A673 (cell line): ENCODE measurements at regions not wholly inside any gene's neighbourhood (a gene's known extent, or its start where the extent isn't known, plus 50 kb on each side); places are given as distances from the start of the nearest gene placed in this dataset.

ENCODE experiments used
- BruUV-seq: library from RNA; stranded (reverse); fragments of 400-500 nt; replicated peaks from 2 replicates; lab custom pipeline; 2021; lab: Mats Ljungman, UMichigan
- CTCF ChIA-PET: fragments of 300-600 bp; sonication (Branson Sonifier 250); formaldehyde crosslinking; loops from one replicate; lab custom pipeline; 2022; ENCODE audit warnings: antibody characterized with exemption; lab: Charles Lee
- POLR2A ChIA-PET: fragments of 300-600 bp; sonication (Branson Sonifier 250); formaldehyde crosslinking; loops from one replicate; lab custom pipeline; 2022; ENCODE audit warnings: antibody characterized with exemption; ENCODE audit not compliant: low non-redundant PET; lab: Charles Lee
- DNase-seq: peaks from one replicate; pipeline ENCODE4 v3.0.0-alpha.2; 2015; ENCODE audit warnings: low spot score
- H3K27ac ChIP-seq: fragments of 200-600 bp; sonication (generic); 2 replicates; pipeline ENCODE4 v1.5.1; 2016; ENCODE audit warnings: mixed run types, low read depth, mild to moderate bottlenecking, mixed read lengths, antibody characterized with exemption, low read length; ENCODE audit not compliant: poor library complexity, severe bottlenecking
- H3K27me3 ChIP-seq: fragments of 200-600 bp; sonication (generic); replicated peaks from 2 replicates; pipeline ENCODE4 v1.6.1; 2017; ENCODE audit warnings: mixed run types, low read depth, mild to moderate bottlenecking, mixed read lengths, antibody characterized with exemption, low read length; ENCODE audit not compliant: insufficient read depth, poor library complexity
- H3K36me3 ChIP-seq: fragments of 200-600 bp; sonication (generic); 2 replicates; pipeline ENCODE4 v1.6.1; 2016; ENCODE audit warnings: mixed run types, mild to moderate bottlenecking, mixed read lengths, antibody characterized with exemption, low read length; ENCODE audit not compliant: insufficient read depth, poor library complexity, severe bottlenecking
- H3K4me1 ChIP-seq: fragments of 200-600 bp; sonication (generic); 2 replicates; pipeline ENCODE4 v1.6.1; 2017; ENCODE audit warnings: mixed run types, mild to moderate bottlenecking, mixed read lengths, antibody characterized with exemption, low read length; ENCODE audit not compliant: insufficient read depth, poor library complexity, severe bottlenecking
- H3K4me3 ChIP-seq: fragments of 200-600 bp; sonication (generic); 2 replicates; pipeline ENCODE4 v1.5.1; 2016; ENCODE audit warnings: low read depth, mixed run types, mild to moderate bottlenecking, mixed read lengths, low read length; ENCODE audit not compliant: poor library complexity, severe bottlenecking
- H3K9me3 ChIP-seq: fragments of 200-600 bp; sonication (generic); 2 replicates; pipeline ENCODE4 v1.6.1; 2016; ENCODE audit warnings: mixed run types, low read depth, mild to moderate bottlenecking, mixed read lengths, antibody characterized with exemption, low read length; ENCODE audit not compliant: poor library complexity, severe bottlenecking
- CTCF ChIP-seq: fragments of 300-800, 200-600 bp; sonication (generic); conservative IDR thresholded peaks from 2 replicates; pipeline ENCODE4 v1.5.1; 2017; ENCODE audit warnings: low read depth, mild to moderate bottlenecking, antibody characterized with exemption, low read length, moderate library complexity, mixed read lengths
- EZH2 ChIP-seq: fragments of 200-600 bp; sonication (generic); IDR thresholded peaks from 2 replicates; pipeline ENCODE4 v1.6.1; 2017; ENCODE audit warnings: borderline replicate concordance, low read depth, mild to moderate bottlenecking, mixed read lengths, antibody characterized with exemption, low read length; ENCODE audit not compliant: poor library complexity, severe bottlenecking
- intact Hi-C: fragments of 100-400 bp; cut with micrococcal nuclease; formaldehyde crosslinking; loops from one replicate; pipeline ENCODE4 v1.10.0; 2022; ENCODE audit not compliant: unreplicated experiment

GRCh38 chr7:26460351-26461085 lies 168.9 kb downstream of the SNX10 start:
- Histone ChIP-seq H3K36me3 (no peaks in the 10 kb centered on the region), H3K4me1 (no peaks in the 10 kb centered on the region), H3K9me3 (no peaks in the 10 kb centered on the region), H3K27ac (no peak overlapping the region), H3K4me3 (no peak overlapping the region), H3K27me3 (peaks cover 29% of the 10 kb centered on the region)
- ChIA-PET CTCF (no interaction called here), POLR2A (no interaction called here)
- DNase-seq, result no peak
- intact Hi-C loops, result no loop called here
- TF ChIP-seq CTCF, result no peak
- no peak for TF ChIP-seq EZH2
- BruUV-seq, result no TSS peak

GRCh38 chr7:26461518-26461917 lies 169.9 kb downstream of the SNX10 start:
- no peaks in the 10 kb centered on the region for H3K9me3 ChIP-seq
- H3K27ac ChIP-seq, result no peak overlapping the region
- ChIA-PET CTCF (no interaction called here), POLR2A (no interaction called here)
- no peak overlapping the region for H3K4me3 ChIP-seq
- DNase-seq, result no peak
- H3K27me3 ChIP-seq, result peaks cover 29% of the 10 kb centered on the region
- no TSS peak for BruUV-seq
- TF ChIP-seq CTCF, result no peak
- TF ChIP-seq EZH2, result no peak
- H3K4me1 ChIP-seq, result no peaks in the 10 kb centered on the region
- H3K36me3 ChIP-seq, result no peaks in the 10 kb centered on the region
- intact Hi-C loops, result no loop called here

- no peak for DNase-seq
- TF ChIP-seq EZH2 (no peak), CTCF (no peak)
- no peaks in the 10 kb centered on the region for H3K36me3 ChIP-seq
- no peaks in the 10 kb centered on the region for H3K4me1 ChIP-seq
- intact Hi-C loops, result no loop called here
- no TSS peak for BruUV-seq
- peaks cover 36% of the 10 kb centered on the region for H3K27me3 ChIP-seq
- no peaks in the 10 kb centered on the region for H3K9me3 ChIP-seq
- no peak overlapping the region for H3K4me3 ChIP-seq
- no peak overlapping the region for H3K27ac ChIP-seq
- CTCF ChIA-PET, result no interaction called here
- POLR2A ChIA-PET, result no interaction called here
Measured at GRCh38 chr7:26466007-26466406, 174.3 kb downstream of the SNX10 start.
